Keratinocyte (primary cell): ENCODE measurements at regions not wholly inside any gene's neighbourhood (a gene's known extent, or its start where the extent isn't known, plus 50 kb on each side); places are given as distances from the start of the nearest gene placed in this dataset.

Experiments used
- EZH2 ChIP-seq: IDR thresholded peaks from one replicate; pipeline ENCODE4 v1.6.1; 2012; ENCODE audit warnings: inconsistent platforms, mild to moderate bottlenecking, low read length, moderate library complexity
- TF ChIP-seq, protein P1 (sequence below), 3 experiments: IDR thresholded peaks in 1 of 3; conservative IDR thresholded peaks in 1 of 3; optimal IDR thresholded peaks in 1 of 3; 2 replicates in 2 of 3; 3 replicates in 1 of 3; pipeline versions ENCODE3 to v1.5.1; 2011; ENCODE audit warnings: low read length in 3 of 3, mild to moderate bottlenecking in 3 of 3, moderate library complexity in 2 of 3, control low read depth in 1 of 3, inconsistent platforms in 1 of 3; ENCODE audit not compliant: insufficient read depth in 2 of 3; ENCODE audit errors: extremely low read depth in 1 of 3

DNA sequence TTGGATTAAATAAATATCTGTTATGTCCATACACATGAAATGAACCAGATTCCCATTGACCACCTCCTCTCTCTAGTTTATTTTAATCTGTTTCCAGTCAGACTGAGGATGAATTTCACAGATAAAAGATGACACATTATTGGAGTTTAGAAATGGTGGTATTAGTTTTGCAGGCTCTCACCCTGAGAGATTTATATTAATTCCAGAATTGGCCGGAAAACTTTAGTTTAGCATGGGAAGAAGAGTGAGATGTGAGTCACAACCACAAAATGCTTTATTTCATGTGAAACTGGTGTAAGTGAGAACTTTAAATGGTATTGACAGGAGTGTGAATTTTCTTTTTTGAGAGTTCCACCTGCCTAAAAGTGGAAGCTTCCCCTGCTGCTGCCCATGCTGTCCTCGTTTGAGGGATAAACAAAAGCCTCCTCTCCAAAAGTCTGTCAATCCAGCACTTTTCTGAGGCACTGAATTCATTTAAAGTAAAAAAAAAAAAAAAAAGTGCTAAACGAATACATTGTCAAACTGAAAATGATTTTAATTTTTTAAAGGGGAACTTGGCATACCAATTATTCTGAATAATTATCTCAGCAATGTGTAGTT is 65.1 kb upstream of the EPHA3 start:
- TF ChIP-seq, protein P1, sequence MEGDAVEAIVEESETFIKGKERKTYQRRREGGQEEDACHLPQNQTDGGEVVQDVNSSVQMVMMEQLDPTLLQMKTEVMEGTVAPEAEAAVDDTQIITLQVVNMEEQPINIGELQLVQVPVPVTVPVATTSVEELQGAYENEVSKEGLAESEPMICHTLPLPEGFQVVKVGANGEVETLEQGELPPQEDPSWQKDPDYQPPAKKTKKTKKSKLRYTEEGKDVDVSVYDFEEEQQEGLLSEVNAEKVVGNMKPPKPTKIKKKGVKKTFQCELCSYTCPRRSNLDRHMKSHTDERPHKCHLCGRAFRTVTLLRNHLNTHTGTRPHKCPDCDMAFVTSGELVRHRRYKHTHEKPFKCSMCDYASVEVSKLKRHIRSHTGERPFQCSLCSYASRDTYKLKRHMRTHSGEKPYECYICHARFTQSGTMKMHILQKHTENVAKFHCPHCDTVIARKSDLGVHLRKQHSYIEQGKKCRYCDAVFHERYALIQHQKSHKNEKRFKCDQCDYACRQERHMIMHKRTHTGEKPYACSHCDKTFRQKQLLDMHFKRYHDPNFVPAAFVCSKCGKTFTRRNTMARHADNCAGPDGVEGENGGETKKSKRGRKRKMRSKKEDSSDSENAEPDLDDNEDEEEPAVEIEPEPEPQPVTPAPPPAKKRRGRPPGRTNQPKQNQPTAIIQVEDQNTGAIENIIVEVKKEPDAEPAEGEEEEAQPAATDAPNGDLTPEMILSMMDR (optimal IDR thresholded peaks at IDR 0.05 in 1 of 3, IDR thresholded peaks at IDR 0.05 in 1 of 3, conservative IDR thresholded peaks at IDR 0.05 in 1 of 3; ENCODE audit: extremely low read depth in 1 of 3, insufficient read depth in 2 of 3, low read length in 3 of 3), result no peak
- TF ChIP-seq EZH2, result no peak
